H9 (cell line): ENCODE measurements at regions not wholly inside any gene's neighbourhood (a gene's known extent, or its start where the extent isn't known, plus 50 kb on each side); places are given as distances from the start of the nearest gene placed in this dataset.

Experiments
- DNase-seq: peaks from one replicate; pipeline ENCODE4 v3.0.0-alpha.2; 2017
- H2AFZ ChIP-seq: one replicate; pipeline ENCODE4 v1.6.1; 2013; ENCODE audit warnings: mild to moderate bottlenecking, low read length, control low read depth, moderate library complexity
- H2AK5ac ChIP-seq: 2 replicates; pipeline ENCODE4 v1.6.1; 2013; ENCODE audit warnings: low read length, control low read depth, mixed read lengths; ENCODE audit not compliant: insufficient read length
- H2BK120ac ChIP-seq: one replicate; pipeline ENCODE4 v1.6.1; 2013; ENCODE audit warnings: low read depth, mild to moderate bottlenecking, low read length, control low read depth, inconsistent platforms; ENCODE audit not compliant: poor library complexity, severe bottlenecking
- H2BK12ac ChIP-seq: 2 replicates; pipeline ENCODE4 v1.6.1; 2013; ENCODE audit warnings: low read length, control low read depth, mixed read lengths, low read depth; ENCODE audit not compliant: insufficient read length
- H2BK15ac ChIP-seq: 2 replicates; pipeline ENCODE4 v1.6.1; 2013; ENCODE audit warnings: low read depth, low read length, control low read depth
- H2BK20ac ChIP-seq: one replicate; pipeline ENCODE4 v1.6.1; 2013; ENCODE audit warnings: low read depth, mild to moderate bottlenecking, low read length, control low read depth, inconsistent platforms; ENCODE audit not compliant: poor library complexity, severe bottlenecking
- H2BK5ac ChIP-seq: 2 replicates; pipeline ENCODE4 v1.6.1; 2013; ENCODE audit warnings: low read length, control low read depth, mixed read lengths; ENCODE audit not compliant: insufficient read length
- H3K14ac ChIP-seq: 2 replicates; pipeline ENCODE4 v1.6.1; 2013; ENCODE audit warnings: low read length, control low read depth; ENCODE audit not compliant: insufficient read depth
- H3K18ac ChIP-seq: 2 replicates; pipeline ENCODE4 v1.6.1; 2013; ENCODE audit warnings: low read depth, mild to moderate bottlenecking, mixed read lengths, low read length, control low read depth; ENCODE audit not compliant: insufficient read length
- H3K23ac ChIP-seq: 2 replicates; pipeline ENCODE4 v1.6.1; 2013; ENCODE audit warnings: low read length, control low read depth, mixed read lengths, low read depth; ENCODE audit not compliant: insufficient read length
- H3K23me2 ChIP-seq: 2 replicates; pipeline ENCODE4 v1.6.1; 2013; ENCODE audit warnings: low read depth, mild to moderate bottlenecking, mixed read lengths, low read length, control low read depth; ENCODE audit not compliant: insufficient read length, poor library complexity, severe bottlenecking
- H3K27ac ChIP-seq: 2 replicates; pipeline ENCODE4 v1.5.1; 2013; ENCODE audit warnings: low read length, control low read depth, mixed read lengths, low read depth; ENCODE audit not compliant: insufficient read length
- H3K27me3 ChIP-seq: 2 replicates; pipeline ENCODE4 v1.6.1; 2013; ENCODE audit warnings: low read length, control low read depth, inconsistent platforms; ENCODE audit not compliant: insufficient read depth
- H3K4ac ChIP-seq: 2 replicates; pipeline ENCODE4 v1.6.1; 2013; ENCODE audit warnings: low read depth, mild to moderate bottlenecking, control low read depth, inconsistent platforms, low read length, moderate library complexity
- H3K4me1 ChIP-seq: 2 replicates; pipeline ENCODE4 v1.6.1; 2013; ENCODE audit warnings: low read length, control low read depth, inconsistent platforms; ENCODE audit not compliant: insufficient read depth
- H3K4me2 ChIP-seq: 2 replicates; pipeline ENCODE4 v1.6.1; 2013; ENCODE audit warnings: low read length, control low read depth, mixed read lengths; ENCODE audit not compliant: insufficient read length, insufficient read depth
- H3K56ac ChIP-seq: 2 replicates; pipeline ENCODE4 v1.6.1; 2013; ENCODE audit warnings: low read depth, mild to moderate bottlenecking, mixed read lengths, low read length, control low read depth; ENCODE audit not compliant: insufficient read length
- H3K79me1 ChIP-seq: 2 replicates; pipeline ENCODE4 v1.6.1; 2013; ENCODE audit warnings: low read depth, mild to moderate bottlenecking, moderate library complexity, low read length, control low read depth, inconsistent platforms; ENCODE audit not compliant: insufficient read depth, poor library complexity, severe bottlenecking
- H3K79me2 ChIP-seq: 2 replicates; pipeline ENCODE4 v1.6.1; 2013; ENCODE audit warnings: low read length, control low read depth, inconsistent platforms; ENCODE audit not compliant: insufficient read depth
- H3K9ac ChIP-seq: 2 replicates; pipeline ENCODE4 v1.6.1; 2013; ENCODE audit warnings: low read length, control low read depth, mixed read lengths; ENCODE audit not compliant: insufficient read length; ENCODE audit errors: extremely low read depth
- H3K9me3 ChIP-seq: one replicate; pipeline ENCODE4 v1.6.1; 2013; ENCODE audit warnings: low read depth, low read length, inconsistent platforms; ENCODE audit not compliant: control insufficient read depth
- H3T11ph ChIP-seq: one replicate; pipeline ENCODE4 v1.6.1; 2013; ENCODE audit warnings: mild to moderate bottlenecking, low read length, control low read depth, inconsistent platforms
- H4K20me1 ChIP-seq: one replicate; pipeline ENCODE4 v1.6.1; 2013; ENCODE audit not compliant: control insufficient read depth, insufficient read length, insufficient read depth
- H4K5ac ChIP-seq: 2 replicates; pipeline ENCODE4 v1.6.1; 2013; ENCODE audit warnings: low read depth, mild to moderate bottlenecking, mixed read lengths, low read length, control low read depth; ENCODE audit not compliant: insufficient read length
- H4K8ac ChIP-seq: replicated peaks from 2 replicates; pipeline ENCODE4 v1.6.1; 2013; ENCODE audit warnings: low read length, control low read depth, mixed read lengths, low read depth; ENCODE audit not compliant: insufficient read length
- H4K91ac ChIP-seq: 2 replicates; pipeline ENCODE4 v1.6.1; 2013; ENCODE audit warnings: low read depth, mild to moderate bottlenecking, moderate library complexity, mixed read lengths, low read length, control low read depth; ENCODE audit not compliant: insufficient read length
- H3K27ac Mint-ChIP-seq, 3 experiments: 2 replicates in 2 of 3; 3 replicates in 1 of 3; pipeline ENCODE4 v1.8.0; 2020 to 2021; ENCODE audit warnings: mixed read lengths in 3 of 3, mild to moderate bottlenecking in 1 of 3, moderate library complexity in 1 of 3
- H3K27me3 Mint-ChIP-seq: 2 replicates; pipeline ENCODE4 v1.8.0; 2021; ENCODE audit warnings: low read depth, mild to moderate bottlenecking, moderate library complexity, mixed read lengths
- H3K36me3 Mint-ChIP-seq, 3 experiments: 2 replicates in 2 of 3; 3 replicates in 1 of 3; pipeline ENCODE4 v1.8.0; 2020 to 2021; ENCODE audit warnings: low read depth in 3 of 3, mixed read lengths in 3 of 3; ENCODE audit not compliant: insufficient read depth in 1 of 3
- H3K4me1 Mint-ChIP-seq, 2 experiments: 2 replicates each; pipeline ENCODE4 v1.8.0; 2020; ENCODE audit warnings: mixed read lengths in 2 of 2
- H3K4me3 Mint-ChIP-seq, 2 experiments: 2 replicates in 1 of 2; 3 replicates in 1 of 2; pipeline ENCODE4 v1.8.0; 2020 to 2021; ENCODE audit warnings: mild to moderate bottlenecking in 2 of 2, mixed read lengths in 2 of 2, moderate library complexity in 1 of 2
- H3K9me3 Mint-ChIP-seq, 2 experiments: 2 replicates in 1 of 2; 3 replicates in 1 of 2; pipeline ENCODE4 v1.8.0; 2020; ENCODE audit warnings: mild to moderate bottlenecking in 2 of 2, mixed read lengths in 2 of 2, moderate library complexity in 1 of 2
- CTCF ChIP-seq: fragments of 200-600 bp; sonication (generic); conservative IDR thresholded peaks from 3 replicates; pipeline ENCODE4 v1.8.0; 2021; ENCODE audit warnings: antibody characterized with exemption, mild to moderate bottlenecking
- WGBS: extraction: QIAGEN DNeasy Blood & Tissue Kit; methylation state at CpG from one replicate; pipeline ENCODE4 v1.1.7; 2013; ENCODE audit warnings: missing lambda C conversion rate, low lambda C conversion rate, mixed read lengths; ENCODE audit not compliant: insufficient read length; ENCODE audit errors: extremely low coverage; 5-methylcytosine and 5-hydroxymethylcytosine counted together

GRCh38 chr13:51524312-51524711 is 60.0 kb upstream of the WDFY2 start:
- H4K20me1 ChIP-seq = no peaks in the 10 kb centered on the region
- H3K4me1 ChIP-seq = no peaks in the 10 kb centered on the region; the same call in 1 of the 2 replicates
- no peak overlapping the region for H3T11ph ChIP-seq
- H2BK120ac ChIP-seq = no peak overlapping the region
- H3K4ac ChIP-seq = no peak overlapping the region
- no peaks in the 10 kb centered on the region for H3K79me2 ChIP-seq
- no peaks in the 10 kb centered on the region for H3K23me2 ChIP-seq
- no peak overlapping the region for H2BK20ac ChIP-seq
- no peaks in the 10 kb centered on the region for H3K9me3 ChIP-seq
- no peak for DNase-seq
- no peak for TF ChIP-seq CTCF
- Mint-ChIP-seq H3K9me3 (0 out of 5 replicates have a peak, but pooled peaks cover 0 to 5% of the 10 kb centered on the region in 2 experiments), H3K27me3 (peaks cover 4% of the 10 kb centered on the region; the same call in 1 of the 2 replicates), H3K4me1 (no peaks in the 10 kb centered on the region; a peak in 1 of 4 replicates), H3K4me3 (no peak overlapping the region), H3K27ac (no peak overlapping the region), H3K36me3 (0 out of 7 replicates have a peak, but pooled peaks cover 0 to 2% (median 0%) of the 10 kb centered on the region in 3 experiments)
- no peak overlapping the region for H3K27ac ChIP-seq
- no peak overlapping the region for H3K9ac ChIP-seq
- H4K5ac ChIP-seq = no peak overlapping the region
- no peaks in the 10 kb centered on the region for H3K27me3 ChIP-seq
- no peak overlapping the region for H4K8ac ChIP-seq
- no CpG with 5 or more reads among the region's 4 CpGs for WGBS
- H3K14ac ChIP-seq = no peak overlapping the region
- H3K79me1 ChIP-seq = no peaks in the 10 kb centered on the region
- no peak overlapping the region for H2BK15ac ChIP-seq
- no peak overlapping the region for H2BK5ac ChIP-seq
- H2AK5ac ChIP-seq = no peak overlapping the region
- no peak overlapping the region for H2BK12ac ChIP-seq
- no peak overlapping the region for H3K4me2 ChIP-seq
- H4K91ac ChIP-seq = no peak overlapping the region
- H3K56ac ChIP-seq = no peak overlapping the region
- no peak overlapping the region for H2AFZ ChIP-seq
- no peak overlapping the region for H3K23ac ChIP-seq
- H3K18ac ChIP-seq = no peak overlapping the region
